D341Med (cell line): ENCODE measurements at regions not wholly inside any gene's neighbourhood (a gene's known extent, or its start where the extent isn't known, plus 50 kb on each side); places are given as distances from the start of the nearest gene placed in this dataset.

Source experiments
- DNase-seq: peaks from one replicate; pipeline ENCODE4 v3.0.0; 2012; ENCODE audit warnings: low spot score

DNA sequence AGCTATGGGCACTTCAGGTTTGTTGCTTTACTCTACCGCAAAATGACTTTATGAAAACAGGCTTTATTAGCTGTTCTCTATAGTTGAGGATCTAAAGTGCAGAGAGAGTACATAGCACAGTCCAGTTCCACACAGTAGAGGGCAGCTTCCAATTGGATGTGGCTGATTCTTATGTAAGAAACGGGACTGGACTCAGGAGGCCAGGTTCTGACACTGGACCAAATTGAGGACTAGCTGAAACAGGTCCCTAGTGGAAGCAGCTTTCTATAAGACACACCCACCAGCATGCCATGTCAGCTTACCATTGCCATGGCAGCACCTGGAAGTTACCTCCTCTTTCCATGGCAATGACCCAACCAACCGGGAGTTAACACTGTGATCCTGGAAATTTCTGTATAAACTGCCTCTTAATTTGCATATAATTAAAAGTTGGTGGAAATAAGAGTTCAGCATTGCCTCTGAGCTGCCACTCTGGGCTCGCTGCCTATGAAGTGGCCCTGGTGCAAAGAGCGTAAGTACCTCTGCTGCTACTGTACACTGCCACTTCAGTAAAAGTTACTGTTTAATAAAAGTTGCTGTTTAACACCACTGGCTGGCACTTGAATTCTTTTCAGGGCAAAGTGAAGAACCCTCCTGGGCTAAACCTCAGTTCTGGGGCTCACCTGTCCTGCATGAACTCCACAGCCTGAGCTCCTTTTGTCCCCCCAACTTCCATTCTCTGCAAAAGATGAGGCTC lies 211.9 kb upstream of the SLC10A2 start:
- DNase-seq = no peak

DNA sequence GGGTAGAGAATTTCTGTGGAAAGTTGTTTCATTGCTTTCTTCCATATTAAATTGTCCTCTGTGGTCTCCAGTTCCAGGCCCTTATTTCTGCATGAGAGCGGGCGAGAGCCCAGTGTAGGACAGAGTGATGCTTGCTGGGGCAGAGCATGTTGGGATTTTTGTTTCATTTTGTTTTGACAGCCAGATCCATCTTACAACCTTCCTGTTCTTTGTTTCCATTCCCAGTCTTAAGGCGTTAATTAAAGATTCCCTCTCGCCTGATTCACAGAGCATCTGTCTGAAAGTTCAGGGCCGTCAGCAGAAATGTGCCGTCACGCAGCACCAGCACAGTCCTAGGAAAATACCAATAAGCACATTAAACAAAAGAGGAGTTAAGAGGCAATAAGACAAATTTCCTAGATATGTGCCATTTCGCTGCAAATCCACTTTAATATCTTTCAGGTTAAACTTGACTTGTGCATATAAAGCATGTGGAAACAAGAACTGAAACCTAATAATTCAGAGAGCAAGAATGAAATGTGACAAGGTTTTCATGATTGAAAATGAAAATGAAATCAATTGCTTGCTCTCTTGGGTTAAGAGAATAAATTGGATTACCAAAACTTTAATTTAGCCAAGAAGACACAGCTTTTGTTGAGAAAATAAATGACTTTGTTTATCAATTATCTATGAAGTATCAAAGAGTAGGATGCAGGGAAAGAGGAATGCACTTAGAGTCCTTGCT lies 210.7 kb upstream of the SLC10A2 start:
- no peak for DNase-seq

DNA sequence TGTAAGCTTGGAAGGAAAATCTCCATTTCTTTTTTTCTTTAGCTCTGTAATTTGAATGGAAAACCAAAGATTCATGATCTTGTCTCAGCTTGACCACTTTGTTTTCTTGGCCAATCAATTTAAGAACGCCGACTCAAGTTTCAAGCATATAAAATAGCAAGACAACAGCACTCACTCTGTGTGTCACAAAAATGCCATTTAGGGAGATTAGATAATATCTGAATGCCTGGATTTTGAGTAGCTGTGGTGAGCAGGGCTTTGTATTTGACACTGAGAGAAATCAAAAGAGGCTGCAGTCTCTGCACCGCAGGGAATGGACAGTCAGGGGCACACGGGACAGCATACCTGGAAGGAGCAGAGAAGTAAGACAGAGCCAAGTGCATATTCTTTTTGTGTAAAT lies 209.5 kb upstream of the SLC10A2 start:
- DNase-seq = no peak

DNA sequence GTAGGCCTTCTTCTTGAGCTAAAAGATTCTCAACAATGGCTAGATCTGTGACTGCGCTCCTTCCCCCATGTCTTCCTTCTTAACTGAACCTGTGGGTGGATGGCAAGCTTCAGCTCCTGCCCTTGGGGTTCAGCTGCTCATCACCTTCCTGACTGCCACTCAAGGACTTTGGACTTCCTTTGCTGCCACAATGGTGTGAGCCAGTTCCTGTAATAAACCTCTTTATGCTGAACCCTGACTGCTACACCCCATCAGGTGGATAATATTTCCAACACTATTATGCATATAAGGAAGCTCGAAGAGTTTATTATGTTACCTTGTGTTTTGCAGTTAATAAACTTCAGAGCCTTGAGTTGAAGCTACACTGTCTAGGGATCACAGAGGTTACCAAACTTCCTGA lies 208.9 kb upstream of the SLC10A2 start:
- no peak for DNase-seq

DNA sequence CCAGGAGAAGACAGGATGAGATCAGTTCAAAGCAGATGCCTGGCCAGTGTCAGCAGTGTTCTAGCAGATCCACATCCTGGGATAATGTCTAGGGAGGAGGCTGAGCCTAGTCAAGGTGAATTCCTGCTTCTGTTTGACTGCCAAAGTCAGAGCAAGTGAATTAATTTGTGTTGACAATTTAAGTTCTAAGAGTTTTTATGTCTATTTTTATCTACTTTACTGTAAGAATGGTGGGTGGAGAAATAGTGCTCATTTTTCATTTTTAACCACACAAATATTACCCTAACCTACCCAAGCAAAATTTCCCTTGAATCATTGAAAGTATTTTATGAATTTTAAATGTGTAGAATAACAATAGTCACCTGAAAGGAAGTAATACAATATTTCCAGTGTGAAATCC lies 207.6 kb upstream of the SLC10A2 start:
- DNase-seq = no peak

DNA sequence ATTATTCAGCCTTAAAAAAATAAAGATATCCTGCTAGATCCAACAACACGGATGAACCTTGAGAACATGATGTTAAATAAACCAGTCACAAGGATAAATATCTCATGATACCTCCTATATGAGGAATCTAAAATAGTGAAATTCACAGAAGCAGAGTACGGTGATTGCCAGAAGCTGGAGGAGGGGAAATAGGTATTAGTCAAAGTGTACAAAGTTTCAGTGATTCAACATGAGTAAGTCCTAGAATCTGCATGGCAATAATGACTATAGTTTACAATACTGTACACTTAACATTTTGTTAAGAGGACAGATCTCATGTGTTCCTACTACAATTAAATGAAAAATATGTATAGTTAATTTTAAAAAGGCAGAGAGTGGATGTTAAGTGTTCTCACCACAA lies 206.6 kb upstream of the SLC10A2 start:
- no peak for DNase-seq

DNA sequence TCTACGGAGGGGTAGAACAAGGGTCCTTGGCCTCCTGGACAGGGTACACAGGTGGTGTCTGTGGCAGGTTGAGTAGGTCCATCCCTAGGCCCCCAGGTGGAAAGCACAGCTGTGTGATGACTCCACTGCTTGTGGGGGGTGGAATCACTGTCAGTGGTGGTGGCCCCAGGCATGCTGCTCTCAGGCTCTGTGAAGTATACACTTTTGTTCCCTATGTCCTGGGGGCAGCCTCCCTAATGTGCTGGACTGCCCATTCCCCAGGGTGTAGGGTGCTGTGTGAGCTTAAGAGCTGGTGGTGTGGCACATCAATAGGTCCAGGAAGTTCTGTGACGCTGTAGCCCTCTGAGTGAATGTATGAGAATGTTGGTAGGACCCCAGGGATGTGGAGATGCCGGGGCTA lies 197.2 kb upstream of the SLC10A2 start:
- no peak for DNase-seq

DNA sequence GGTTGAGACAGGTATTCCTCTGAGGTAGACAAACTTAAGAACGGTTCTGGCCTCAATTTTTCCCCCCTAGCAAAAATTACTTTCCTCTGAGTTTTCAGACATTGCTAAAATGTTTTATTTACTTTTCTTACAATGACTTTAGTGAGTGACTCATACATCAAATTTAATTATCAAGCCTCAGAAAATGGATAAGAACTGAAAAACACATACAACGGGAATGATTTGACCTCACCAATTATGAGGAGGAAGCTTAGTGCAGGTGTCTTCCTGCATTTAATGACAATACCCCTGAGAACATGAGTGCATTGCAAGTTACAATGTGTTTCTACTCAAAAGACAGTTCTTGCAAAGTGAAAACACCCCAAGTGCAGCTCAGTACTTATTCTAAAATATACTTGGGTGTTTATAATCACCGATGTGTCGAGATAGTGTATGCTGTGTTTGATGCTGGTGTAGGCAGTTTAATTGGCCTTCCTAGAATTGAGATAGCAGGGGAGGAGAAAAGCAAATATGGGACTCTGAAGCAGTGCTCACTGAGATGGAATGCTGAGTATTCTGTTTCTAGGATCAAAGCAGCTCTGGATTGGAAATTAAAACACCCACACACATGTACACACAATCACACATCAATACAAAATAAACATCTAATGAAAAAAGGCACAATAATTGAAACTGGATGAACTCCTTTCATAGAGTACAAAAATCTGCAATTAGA lies 189.5 kb upstream of the SLC10A2 start:
- no peak for DNase-seq

DNA sequence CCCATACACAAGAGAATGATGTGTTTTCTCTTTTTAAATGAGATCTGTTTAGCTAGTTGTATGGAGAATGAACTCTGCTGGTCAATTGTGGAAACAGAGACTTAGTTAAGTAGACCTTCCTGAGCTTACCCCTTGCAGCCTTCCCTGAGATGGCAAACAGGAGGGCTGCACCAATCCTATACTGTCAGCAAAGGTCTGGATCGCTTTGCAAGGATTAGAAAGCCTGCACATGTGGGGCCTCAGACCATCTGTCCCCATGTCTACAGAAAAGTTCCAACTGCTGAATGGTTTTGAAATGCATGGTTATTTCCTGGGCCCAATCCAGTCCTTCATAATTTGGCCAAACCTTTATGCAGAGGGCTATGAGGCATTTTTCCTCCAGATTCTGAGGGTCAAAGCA lies 183.9 kb upstream of the SLC10A2 start:
- no peak for DNase-seq

DNA sequence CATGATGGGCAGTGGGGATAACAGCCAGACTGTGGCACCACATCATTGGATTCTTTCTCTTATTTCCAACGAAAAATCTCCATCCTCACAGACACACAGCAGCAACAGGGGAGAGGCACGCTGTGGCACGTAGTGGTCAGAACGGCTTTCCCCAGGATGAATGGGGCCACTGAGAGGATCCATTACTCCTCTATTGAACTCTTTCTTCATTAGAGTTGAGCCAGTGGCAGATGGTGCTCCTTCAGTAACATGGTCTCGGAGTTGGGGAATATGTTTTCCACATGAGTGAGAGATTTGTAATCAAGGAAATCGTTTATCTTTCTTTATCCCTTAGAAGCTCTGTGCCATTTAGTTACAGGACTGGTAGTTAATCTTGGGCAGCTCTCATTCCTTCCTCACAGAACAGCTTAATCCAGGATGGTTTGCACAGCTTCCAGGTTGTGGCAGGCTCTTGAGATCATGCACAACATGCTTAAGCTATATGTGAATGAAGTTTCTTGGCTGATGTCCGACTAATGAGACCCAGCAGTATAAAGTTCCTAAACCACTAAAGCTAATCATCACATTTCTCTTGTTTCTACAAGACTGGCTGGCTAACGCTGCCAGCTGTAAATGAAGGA lies 180.5 kb upstream of the SLC10A2 start:
- DNase-seq = no peak

DNA sequence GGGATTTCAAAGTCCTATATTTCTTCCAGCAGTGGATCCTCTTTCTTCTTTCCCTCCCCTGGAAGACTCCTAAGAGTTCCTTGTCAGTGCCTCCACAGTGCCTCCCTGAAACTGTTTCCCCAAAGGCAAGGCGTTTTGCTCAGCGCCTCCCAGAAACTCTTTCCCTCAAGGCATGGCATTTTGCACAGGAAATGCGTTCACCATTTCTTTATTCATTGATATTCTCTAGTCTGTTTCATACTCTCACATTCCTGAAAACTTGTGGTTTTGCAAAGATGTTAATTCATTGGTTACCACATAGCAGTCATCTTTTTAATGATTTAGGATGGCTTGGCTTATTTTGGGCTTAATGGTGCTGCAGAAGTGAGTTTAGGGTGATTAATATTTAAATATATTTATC lies 177.3 kb upstream of the SLC10A2 start:
- no peak for DNase-seq

DNA sequence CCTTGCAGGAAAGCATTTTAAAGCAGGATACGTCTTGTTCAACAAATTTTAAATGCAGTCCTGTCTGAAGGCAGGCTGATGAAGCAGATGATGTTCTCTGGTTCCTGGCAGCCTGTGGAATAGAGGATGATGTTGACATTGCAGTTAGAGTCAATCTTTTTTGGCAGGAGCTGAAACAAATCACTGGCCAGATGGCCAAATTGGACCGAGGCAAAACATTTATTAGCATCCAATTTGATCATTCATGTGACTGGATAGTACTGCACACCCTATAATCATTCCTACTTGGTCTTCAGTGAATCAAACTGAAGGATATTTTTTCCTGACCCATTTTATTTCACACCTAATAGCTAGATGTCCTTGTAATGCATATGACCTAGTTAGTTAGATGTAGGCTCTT lies 172.2 kb upstream of the SLC10A2 start:
- DNase-seq = no peak

DNA sequence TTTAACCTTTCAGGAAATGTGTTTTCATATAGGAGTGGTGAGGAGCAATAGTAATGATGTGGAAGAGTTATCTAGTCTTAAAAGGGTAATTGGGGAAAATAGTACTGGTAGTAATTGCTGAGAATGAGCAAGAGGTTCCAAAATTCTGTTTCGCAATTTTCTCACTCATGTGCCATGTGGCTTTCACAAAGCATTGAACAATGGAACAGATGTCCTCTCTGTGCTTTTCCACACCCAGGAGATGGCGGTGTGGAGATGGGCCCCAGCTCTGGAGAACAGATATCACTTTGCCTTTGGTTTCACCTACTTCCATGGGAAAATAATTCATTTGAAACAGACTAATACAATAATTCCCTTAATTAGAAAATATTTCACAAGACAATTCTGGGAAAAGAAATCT lies 170.0 kb upstream of the SLC10A2 start:
- no peak for DNase-seq

DNA sequence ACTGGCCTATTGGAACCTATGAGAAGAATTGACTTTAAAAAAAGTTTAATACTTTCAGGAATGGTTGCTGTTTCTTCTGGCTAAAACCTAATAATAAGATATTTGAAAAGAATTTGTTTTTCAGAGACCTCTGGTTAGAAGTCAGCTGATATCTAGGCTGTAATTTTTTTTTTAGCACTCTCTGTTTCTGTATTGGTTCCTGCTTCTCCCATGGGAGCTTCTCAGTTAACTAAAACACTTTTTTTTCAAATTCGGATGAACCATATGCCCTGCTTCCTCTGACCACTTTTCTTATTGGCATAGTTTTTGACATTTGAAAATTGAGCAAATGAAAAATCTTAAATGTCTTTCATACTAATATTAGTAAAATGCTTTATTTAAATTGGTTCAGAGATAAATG lies 163.5 kb upstream of the SLC10A2 start:
- no peak for DNase-seq

DNA sequence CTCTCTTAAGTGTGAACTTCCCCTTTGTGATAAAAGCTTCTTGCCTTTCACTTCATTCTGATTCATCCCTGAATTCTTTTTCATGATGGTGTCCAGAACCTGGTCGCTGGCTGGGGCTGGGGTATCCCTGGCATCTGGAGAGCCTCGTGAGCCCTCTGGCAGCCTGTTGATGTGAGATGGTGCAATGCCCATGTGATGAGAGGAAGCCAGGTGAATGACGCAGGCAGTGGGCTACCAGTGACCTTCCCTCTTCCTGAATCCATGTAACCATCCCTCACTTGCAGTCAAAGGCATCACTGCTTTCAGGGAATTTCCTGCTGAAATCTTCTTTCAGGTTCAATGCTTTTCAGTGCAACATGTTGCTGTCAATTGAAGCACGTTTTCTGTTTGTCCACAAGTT lies 158.6 kb upstream of the SLC10A2 start:
- no peak for DNase-seq

DNA sequence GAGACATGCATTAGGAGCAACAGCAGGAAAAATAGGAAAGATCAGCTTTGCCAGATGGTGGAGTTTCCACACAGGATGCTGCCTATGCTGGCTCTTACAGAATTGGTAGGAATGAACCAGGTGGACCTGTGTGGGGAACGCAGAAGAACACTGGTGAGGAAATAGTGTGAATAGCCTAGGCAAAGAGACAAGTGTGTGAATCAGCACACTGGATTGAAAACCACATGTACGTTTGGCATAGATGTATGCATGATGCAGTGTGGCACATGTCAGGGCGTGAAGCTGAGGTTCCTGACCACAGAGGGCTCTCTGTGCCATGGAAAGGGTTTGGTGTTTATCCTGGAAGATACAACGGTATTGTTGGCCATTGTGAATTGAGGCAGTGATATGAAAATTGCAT lies 156.5 kb upstream of the SLC10A2 start:
- DNase-seq = no peak

DNA sequence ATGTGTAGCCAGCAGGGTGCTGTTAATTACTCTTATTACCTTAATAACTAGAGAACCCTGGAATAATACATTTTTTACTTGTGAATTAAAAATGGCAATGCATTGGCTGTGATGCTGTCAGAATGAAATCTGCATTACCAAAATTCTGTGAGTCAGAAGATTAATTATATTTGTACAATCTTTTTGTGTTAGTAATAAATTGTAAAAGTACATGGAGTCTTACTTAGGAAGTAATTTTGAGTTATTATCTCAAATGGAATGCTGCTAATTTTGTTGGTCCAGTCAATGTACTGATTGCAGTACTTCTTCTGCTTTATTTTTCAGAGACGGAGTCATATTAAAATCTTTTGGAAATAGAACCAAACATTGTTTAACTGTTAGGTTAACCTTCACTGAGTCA lies 152.0 kb upstream of the SLC10A2 start:
- DNase-seq = no peak

DNA sequence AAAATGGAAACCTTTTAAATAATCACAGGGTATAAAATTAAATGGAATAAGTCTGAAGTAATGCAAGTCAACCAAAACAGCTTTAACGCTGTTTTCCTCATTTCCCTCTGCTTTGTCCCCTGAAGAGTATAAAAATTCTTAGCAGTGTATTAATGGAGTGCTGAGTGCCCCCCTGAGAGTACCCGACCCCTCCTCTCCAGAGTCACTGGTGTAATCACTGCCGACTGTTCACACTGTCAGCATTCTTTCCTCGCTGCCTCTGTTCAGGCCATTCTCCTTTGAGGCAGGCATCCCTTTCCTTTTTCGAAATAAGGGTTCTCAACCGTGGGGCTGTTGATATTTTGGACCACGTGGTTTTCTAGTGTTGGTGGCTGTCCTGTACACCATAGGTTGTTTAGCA lies 146.9 kb upstream of the SLC10A2 start:
- DNase-seq = no peak

DNA sequence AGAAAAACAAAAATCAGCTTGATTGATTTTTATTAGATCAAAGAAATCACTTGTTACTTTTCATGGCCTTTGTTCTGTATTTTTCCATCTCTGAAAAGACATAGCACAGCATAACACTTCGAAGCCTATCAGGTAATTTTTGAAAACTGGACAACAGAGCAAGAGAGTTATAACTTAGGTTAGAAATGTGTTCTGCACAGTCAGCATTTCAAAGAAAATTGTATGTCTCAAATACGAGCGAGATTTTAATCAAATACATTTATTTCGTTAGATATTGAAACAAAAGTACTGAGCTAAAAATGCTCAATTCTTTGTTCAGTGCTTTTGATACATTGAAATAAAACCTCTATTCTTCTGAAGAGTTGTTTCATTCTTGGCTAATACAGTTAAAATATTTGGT lies 144.1 kb upstream of the SLC10A2 start:
- no peak for DNase-seq

DNA sequence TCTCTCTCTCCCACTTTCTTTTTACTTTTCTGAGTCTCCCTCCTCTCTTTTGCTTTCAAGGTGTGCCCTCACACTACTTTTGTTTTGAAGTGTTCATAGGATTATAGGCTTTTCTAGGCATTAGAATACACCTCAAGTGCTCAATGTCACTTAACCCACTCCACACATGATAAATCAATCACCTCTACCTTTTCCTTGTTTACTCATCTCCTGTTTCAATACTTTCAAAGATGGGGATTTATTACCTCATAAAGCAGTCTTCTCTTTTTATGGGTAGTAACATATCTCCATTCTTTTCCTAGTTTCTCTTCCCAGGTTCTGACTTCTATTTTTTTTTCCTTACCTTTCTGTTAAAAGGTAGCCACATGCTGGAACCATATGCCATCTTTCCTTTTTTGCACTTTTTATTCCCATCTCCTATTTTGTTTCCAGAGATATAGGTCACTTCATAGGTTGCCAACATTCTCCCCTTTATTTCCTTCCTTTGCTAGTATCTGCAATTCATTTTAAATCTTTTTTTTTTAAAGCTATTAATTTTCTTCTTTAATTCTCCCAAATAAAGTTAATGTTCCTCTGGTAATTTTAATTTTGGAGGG lies 137.6 kb upstream of the SLC10A2 start:
- no peak for DNase-seq

DNA sequence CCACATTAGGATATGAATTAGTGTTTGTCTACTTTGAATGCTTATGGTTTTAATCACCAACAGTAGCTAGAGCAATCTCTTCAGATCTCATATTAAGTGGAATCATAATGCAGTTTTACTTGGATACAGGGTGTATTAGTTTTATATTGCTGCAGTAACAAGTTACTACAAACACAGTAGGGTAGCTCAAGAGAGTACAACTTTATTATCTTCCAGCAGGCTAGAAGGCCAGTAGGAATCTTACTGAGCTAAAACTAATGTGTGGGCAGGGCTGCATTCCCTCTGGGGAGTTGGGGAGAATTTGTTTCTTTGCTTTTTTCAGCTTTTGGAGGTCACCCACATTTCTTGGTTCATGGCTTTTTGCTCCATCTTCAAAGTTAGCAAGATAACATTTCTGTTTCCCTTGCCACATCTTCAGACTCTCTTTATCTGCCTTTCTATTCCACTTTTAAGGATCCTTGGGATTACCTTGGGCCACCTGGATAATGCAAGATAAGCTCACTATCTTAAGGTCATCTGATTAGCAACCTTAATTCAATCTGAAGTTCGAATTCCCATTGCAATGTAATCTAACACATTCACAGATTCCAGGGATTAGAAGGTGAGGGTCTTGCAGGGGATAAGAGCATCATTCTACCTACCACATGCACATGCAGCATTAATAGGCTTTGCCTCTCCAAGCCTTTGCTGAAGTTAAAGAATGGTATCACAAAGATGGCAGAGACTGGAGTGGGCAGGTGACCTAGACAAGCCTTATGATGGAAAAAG lies 134.1 kb upstream of the SLC10A2 start:
- DNase-seq = no peak
